Panc1 (cell line): ENCODE measurements at regions not wholly inside any gene's neighbourhood (a gene's known extent, or its start where the extent isn't known, plus 50 kb on each side); places are given as distances from the start of the nearest gene placed in this dataset.

ENCODE experiments used
- POLR2AphosphoS5 ChIP-seq: IDR thresholded peaks from 2 replicates; pipeline ENCODE4 v1.6.1; 2012; ENCODE audit warnings: mild to moderate bottlenecking, low read depth, low read length, moderate library complexity
- SIN3A ChIP-seq: IDR thresholded peaks from 2 replicates; pipeline ENCODE4 v1.6.1; 2012; ENCODE audit warnings: low read depth, mild to moderate bottlenecking, low read length, moderate library complexity, borderline replicate concordance; ENCODE audit not compliant: insufficient read depth
- TCF7L2 ChIP-seq: IDR thresholded peaks from 2 replicates; pipeline ENCODE4 v1.6.1; 2011; ENCODE audit warnings: mild to moderate bottlenecking, low read depth, low read length, inconsistent platforms
- TF ChIP-seq, protein P1 (sequence below): fragments of 450-650 bp; IDR thresholded peaks from 2 replicates; pipeline ENCODE4 v1.5.1; 2017; ENCODE audit warnings: mild to moderate bottlenecking
- TF ChIP-seq, protein P2 (sequence below), 2 experiments: IDR thresholded peaks; 2 replicates each; pipeline ENCODE4 v1.6.1; 2011 to 2012; ENCODE audit warnings: low read depth in 2 of 2, control low read depth in 1 of 2, low read length in 1 of 2, mild to moderate bottlenecking in 1 of 2, moderate library complexity in 1 of 2; ENCODE audit not compliant: insufficient read depth in 1 of 2

DNA sequence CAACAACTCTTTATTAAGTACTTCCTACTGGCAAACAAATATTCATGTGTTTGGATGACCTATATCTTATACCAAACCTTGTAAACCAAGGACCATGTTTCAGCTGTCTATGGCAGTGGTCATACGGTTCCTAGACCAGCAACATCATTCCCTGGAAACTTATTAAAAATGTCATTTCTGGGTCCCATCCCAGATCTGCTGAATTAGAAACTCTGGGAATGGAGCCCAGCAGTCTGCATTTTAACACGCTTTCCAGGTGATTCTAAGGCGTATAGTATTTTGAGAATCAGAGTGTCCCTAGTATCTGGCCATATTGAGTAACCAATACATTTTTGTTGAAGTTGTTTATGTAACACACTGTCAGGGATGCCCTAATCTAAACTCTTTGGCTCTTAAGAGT lies 363.4 kb upstream of the LRRC3B start:
- TF ChIP-seq, protein P1, sequence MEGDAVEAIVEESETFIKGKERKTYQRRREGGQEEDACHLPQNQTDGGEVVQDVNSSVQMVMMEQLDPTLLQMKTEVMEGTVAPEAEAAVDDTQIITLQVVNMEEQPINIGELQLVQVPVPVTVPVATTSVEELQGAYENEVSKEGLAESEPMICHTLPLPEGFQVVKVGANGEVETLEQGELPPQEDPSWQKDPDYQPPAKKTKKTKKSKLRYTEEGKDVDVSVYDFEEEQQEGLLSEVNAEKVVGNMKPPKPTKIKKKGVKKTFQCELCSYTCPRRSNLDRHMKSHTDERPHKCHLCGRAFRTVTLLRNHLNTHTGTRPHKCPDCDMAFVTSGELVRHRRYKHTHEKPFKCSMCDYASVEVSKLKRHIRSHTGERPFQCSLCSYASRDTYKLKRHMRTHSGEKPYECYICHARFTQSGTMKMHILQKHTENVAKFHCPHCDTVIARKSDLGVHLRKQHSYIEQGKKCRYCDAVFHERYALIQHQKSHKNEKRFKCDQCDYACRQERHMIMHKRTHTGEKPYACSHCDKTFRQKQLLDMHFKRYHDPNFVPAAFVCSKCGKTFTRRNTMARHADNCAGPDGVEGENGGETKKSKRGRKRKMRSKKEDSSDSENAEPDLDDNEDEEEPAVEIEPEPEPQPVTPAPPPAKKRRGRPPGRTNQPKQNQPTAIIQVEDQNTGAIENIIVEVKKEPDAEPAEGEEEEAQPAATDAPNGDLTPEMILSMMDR: no peak
- no peak for TF ChIP-seq SIN3A
- TF ChIP-seq, protein P2, sequence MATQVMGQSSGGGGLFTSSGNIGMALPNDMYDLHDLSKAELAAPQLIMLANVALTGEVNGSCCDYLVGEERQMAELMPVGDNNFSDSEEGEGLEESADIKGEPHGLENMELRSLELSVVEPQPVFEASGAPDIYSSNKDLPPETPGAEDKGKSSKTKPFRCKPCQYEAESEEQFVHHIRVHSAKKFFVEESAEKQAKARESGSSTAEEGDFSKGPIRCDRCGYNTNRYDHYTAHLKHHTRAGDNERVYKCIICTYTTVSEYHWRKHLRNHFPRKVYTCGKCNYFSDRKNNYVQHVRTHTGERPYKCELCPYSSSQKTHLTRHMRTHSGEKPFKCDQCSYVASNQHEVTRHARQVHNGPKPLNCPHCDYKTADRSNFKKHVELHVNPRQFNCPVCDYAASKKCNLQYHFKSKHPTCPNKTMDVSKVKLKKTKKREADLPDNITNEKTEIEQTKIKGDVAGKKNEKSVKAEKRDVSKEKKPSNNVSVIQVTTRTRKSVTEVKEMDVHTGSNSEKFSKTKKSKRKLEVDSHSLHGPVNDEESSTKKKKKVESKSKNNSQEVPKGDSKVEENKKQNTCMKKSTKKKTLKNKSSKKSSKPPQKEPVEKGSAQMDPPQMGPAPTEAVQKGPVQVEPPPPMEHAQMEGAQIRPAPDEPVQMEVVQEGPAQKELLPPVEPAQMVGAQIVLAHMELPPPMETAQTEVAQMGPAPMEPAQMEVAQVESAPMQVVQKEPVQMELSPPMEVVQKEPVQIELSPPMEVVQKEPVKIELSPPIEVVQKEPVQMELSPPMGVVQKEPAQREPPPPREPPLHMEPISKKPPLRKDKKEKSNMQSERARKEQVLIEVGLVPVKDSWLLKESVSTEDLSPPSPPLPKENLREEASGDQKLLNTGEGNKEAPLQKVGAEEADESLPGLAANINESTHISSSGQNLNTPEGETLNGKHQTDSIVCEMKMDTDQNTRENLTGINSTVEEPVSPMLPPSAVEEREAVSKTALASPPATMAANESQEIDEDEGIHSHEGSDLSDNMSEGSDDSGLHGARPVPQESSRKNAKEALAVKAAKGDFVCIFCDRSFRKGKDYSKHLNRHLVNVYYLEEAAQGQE (IDR thresholded peaks at IDR 0.05; ENCODE audit: insufficient read depth in 1 of 2, low read depth in 2 of 2, low read length in 1 of 2): no peak
- no peak for TF ChIP-seq TCF7L2
- no peak for TF ChIP-seq POLR2AphosphoS5
